ENCODE measurements at regions not wholly inside any gene's neighbourhood (a gene's known extent, or its start where the extent isn't known, plus 50 kb on each side); places are given as distances from the start of the nearest gene placed in this dataset.
"Not testable (repeated sequence)": the region's sequence is repeated elsewhere in the genome, so short reads cannot be mapped to it uniquely, and the experiment has no call there.

- H3K27me3 ChIP-seq: no peaks in the 10 kb centered on the region
- H3K4me1 ChIP-seq: no peaks in the 10 kb centered on the region
- H3K36me3 ChIP-seq: no peaks in the 10 kb centered on the region
- H3K4me3 ChIP-seq: no peak overlapping the region
- WGBS, 2 donors (ENCODE audit: low coverage in 1 of 2): 92 to 100% methylated on average over 2 of the region's 2 CpGs
- H3K9me3 ChIP-seq: no peaks in the 10 kb centered on the region
- ATAC-seq: no peak
- no peak overlapping the region for H3K27ac ChIP-seq
- TF ChIP-seq POLR2AphosphoS5 (IDR thresholded peaks at IDR 0.05): no peak
- no peak for TF ChIP-seq POLR2A (IDR thresholded peaks at IDR 0.05)
- TF ChIP-seq CTCF (IDR thresholded peaks at IDR 0.05): no peak
- no peak for TF ChIP-seq EP300 (IDR thresholded peaks at IDR 0.05)
Measured at GRCh38 chr6:48951917-48952316, 511.1 kb downstream of the MMUT start.

GRCh38 chr6:48944276-48944675 is 518.8 kb downstream of the MMUT start:
- not testable (repeated sequence) for H3K36me3 ChIP-seq, ATAC-seq, H3K27ac ChIP-seq, H3K9me3 ChIP-seq, H3K27me3 ChIP-seq, H3K4me3 ChIP-seq, H3K4me1 ChIP-seq
- WGBS, 2 donors (ENCODE audit: low coverage in 1 of 2): 79 to 83% methylated on average over 2 of the region's 4 CpGs

- no peaks in the 10 kb centered on the region for H3K4me1 ChIP-seq
- peaks cover 0 to 10% (median 0%) of the 10 kb centered on the region in 3 donors for H3K9me3 ChIP-seq
- no peak overlapping the region for H3K4me3 ChIP-seq
- H3K27me3 ChIP-seq: no peaks in the 10 kb centered on the region
- ATAC-seq: no peak
- TF ChIP-seq EP300 (IDR thresholded peaks at IDR 0.05) (no peak), CTCF (IDR thresholded peaks at IDR 0.05) (no peak), POLR2AphosphoS5 (IDR thresholded peaks at IDR 0.05) (no peak), POLR2A (IDR thresholded peaks at IDR 0.05) (no peak)
- no peaks in the 10 kb centered on the region for H3K36me3 ChIP-seq
- H3K27ac ChIP-seq: no peak overlapping the region
Measured at GRCh38 chr6:48933136-48933535, 529.9 kb downstream of the MMUT start.

GRCh38 chr6:48928937-48929336 is 534.1 kb downstream of the MMUT start:
- TF ChIP-seq CTCF (IDR thresholded peaks at IDR 0.05) (no peak), EP300 (IDR thresholded peaks at IDR 0.05) (no peak), POLR2AphosphoS5 (IDR thresholded peaks at IDR 0.05) (no peak), POLR2A (IDR thresholded peaks at IDR 0.05) (no peak)
- 46 to 59% methylated on average over 2 of the region's 2 CpGs for WGBS, 2 donors (ENCODE audit: low coverage in 1 of 2)
- H3K9me3 ChIP-seq: peaks cover 0 to 10% (median 0%) of the 10 kb centered on the region in 3 donors

GRCh38 chr6:48922837-48923236 is 540.2 kb downstream of the MMUT start:
- 39 to 76% methylated on average over 2 of the region's 2 CpGs for WGBS, 2 donors (ENCODE audit: low coverage in 1 of 2)

More at GRCh38 chr6:48928937-48929336, 534.1 kb downstream of the MMUT start:
- Histone ChIP-seq H3K27ac (no peak overlapping the region), H3K4me1 (no peaks in the 10 kb centered on the region), H3K4me3 (no peak overlapping the region), H3K27me3 (no peaks in the 10 kb centered on the region), H3K36me3 (no peaks in the 10 kb centered on the region)
- ATAC-seq: no peak

More at GRCh38 chr6:48922837-48923236, 540.2 kb downstream of the MMUT start:
- ATAC-seq: no peak
- Histone ChIP-seq H3K27me3 (no peaks in the 10 kb centered on the region), H3K36me3 (no peaks in the 10 kb centered on the region), H3K27ac (no peak overlapping the region), H3K4me3 (no peak overlapping the region), H3K9me3 (no peaks in the 10 kb centered on the region), H3K4me1 (no peaks in the 10 kb centered on the region)
- TF ChIP-seq POLR2A (IDR thresholded peaks at IDR 0.05): no peak
- no peak for TF ChIP-seq CTCF (IDR thresholded peaks at IDR 0.05)

Measured in gastroesophageal sphincter (tissue), 4 donors.